ENCODE measurements at regions not wholly inside any gene's neighbourhood (a gene's known extent, or its start where the extent isn't known, plus 50 kb on each side); places are given as distances from the start of the nearest gene placed in this dataset.

- Histone ChIP-seq H3K9me3 (no peaks in the 10 kb centered on the region), H3K4me1 (no peaks in the 10 kb centered on the region), H3K36me3 (no peaks in the 10 kb centered on the region), H3K27me3 (no peaks in the 10 kb centered on the region), H3K4me3 (no peak overlapping the region), H3K27ac (no peak overlapping the region)
- intact Hi-C loops (cut with DNase I): no loop called here
- no peak for ATAC-seq
- TF ChIP-seq, protein P1, sequence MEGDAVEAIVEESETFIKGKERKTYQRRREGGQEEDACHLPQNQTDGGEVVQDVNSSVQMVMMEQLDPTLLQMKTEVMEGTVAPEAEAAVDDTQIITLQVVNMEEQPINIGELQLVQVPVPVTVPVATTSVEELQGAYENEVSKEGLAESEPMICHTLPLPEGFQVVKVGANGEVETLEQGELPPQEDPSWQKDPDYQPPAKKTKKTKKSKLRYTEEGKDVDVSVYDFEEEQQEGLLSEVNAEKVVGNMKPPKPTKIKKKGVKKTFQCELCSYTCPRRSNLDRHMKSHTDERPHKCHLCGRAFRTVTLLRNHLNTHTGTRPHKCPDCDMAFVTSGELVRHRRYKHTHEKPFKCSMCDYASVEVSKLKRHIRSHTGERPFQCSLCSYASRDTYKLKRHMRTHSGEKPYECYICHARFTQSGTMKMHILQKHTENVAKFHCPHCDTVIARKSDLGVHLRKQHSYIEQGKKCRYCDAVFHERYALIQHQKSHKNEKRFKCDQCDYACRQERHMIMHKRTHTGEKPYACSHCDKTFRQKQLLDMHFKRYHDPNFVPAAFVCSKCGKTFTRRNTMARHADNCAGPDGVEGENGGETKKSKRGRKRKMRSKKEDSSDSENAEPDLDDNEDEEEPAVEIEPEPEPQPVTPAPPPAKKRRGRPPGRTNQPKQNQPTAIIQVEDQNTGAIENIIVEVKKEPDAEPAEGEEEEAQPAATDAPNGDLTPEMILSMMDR (IDR thresholded peaks at IDR 0.05): no peak
- DNase-seq: no peak
These were observed 280.7 kb upstream of the KLHL4 start for GRCh38 chrX:87236830-87237440.

- TF ChIP-seq, protein P1 (IDR thresholded peaks at IDR 0.05): no peak
- no peak for ATAC-seq
- DNase-seq: no peak
- Histone ChIP-seq H3K36me3 (no peaks in the 10 kb centered on the region), H3K27ac (no peak overlapping the region), H3K9me3 (no peaks in the 10 kb centered on the region), H3K4me3 (no peak overlapping the region), H3K4me1 (no peaks in the 10 kb centered on the region), H3K27me3 (no peaks in the 10 kb centered on the region)
- intact Hi-C loops (cut with DNase I): no loop called here
These were observed 252.1 kb upstream of the KLHL4 start for GRCh38 chrX:87265518-87265917.

GRCh38 chrX:87272491-87272890, 245.1 kb upstream of the KLHL4 start:
- intact Hi-C loops (cut with DNase I): no loop called here
- no peaks in the 10 kb centered on the region for H3K9me3 ChIP-seq
- H3K36me3 ChIP-seq: no peaks in the 10 kb centered on the region
- DNase-seq (no peak), ATAC-seq (no peak)
- no peaks in the 10 kb centered on the region for H3K4me1 ChIP-seq
- H3K27ac ChIP-seq: no peak overlapping the region
- no peaks in the 10 kb centered on the region for H3K27me3 ChIP-seq
- no peak overlapping the region for H3K4me3 ChIP-seq
- TF ChIP-seq, protein P1 (IDR thresholded peaks at IDR 0.05): no peak

- Histone ChIP-seq H3K27ac (no peak overlapping the region), H3K27me3 (no peaks in the 10 kb centered on the region), H3K9me3 (no peaks in the 10 kb centered on the region), H3K4me1 (no peaks in the 10 kb centered on the region), H3K4me3 (no peak overlapping the region), H3K36me3 (no peaks in the 10 kb centered on the region)
- DNase-seq (no peak), ATAC-seq (no peak)
- intact Hi-C loops (cut with DNase I): no loop called here
- TF ChIP-seq, protein P1 (IDR thresholded peaks at IDR 0.05): peak; percentile 42
These were observed 217.9 kb upstream of the KLHL4 start for GRCh38 chrX:87299563-87300160.

GRCh38 chrX:87310780-87311179, 206.8 kb upstream of the KLHL4 start:
- H3K36me3 ChIP-seq: no peaks in the 10 kb centered on the region
- H3K27ac ChIP-seq: no peak overlapping the region
- no peak overlapping the region for H3K4me3 ChIP-seq
- DNase-seq: no peak
- TF ChIP-seq, protein P1 (IDR thresholded peaks at IDR 0.05): no peak
- H3K4me1 ChIP-seq: no peaks in the 10 kb centered on the region
- no peak for ATAC-seq
- H3K27me3 ChIP-seq: no peaks in the 10 kb centered on the region
- intact Hi-C loops (cut with DNase I): no loop called here
- no peaks in the 10 kb centered on the region for H3K9me3 ChIP-seq

All from upper lobe of right lung (tissue), 1 donor.